ENCODE measurements at regions not wholly inside any gene's neighbourhood (a gene's known extent, or its start where the extent isn't known, plus 50 kb on each side); places are given as distances from the start of the nearest gene placed in this dataset.
"Not testable (repeated sequence)": the region's sequence is repeated elsewhere in the genome, so short reads cannot be mapped to it uniquely, and the experiment has no call there.

DNA sequence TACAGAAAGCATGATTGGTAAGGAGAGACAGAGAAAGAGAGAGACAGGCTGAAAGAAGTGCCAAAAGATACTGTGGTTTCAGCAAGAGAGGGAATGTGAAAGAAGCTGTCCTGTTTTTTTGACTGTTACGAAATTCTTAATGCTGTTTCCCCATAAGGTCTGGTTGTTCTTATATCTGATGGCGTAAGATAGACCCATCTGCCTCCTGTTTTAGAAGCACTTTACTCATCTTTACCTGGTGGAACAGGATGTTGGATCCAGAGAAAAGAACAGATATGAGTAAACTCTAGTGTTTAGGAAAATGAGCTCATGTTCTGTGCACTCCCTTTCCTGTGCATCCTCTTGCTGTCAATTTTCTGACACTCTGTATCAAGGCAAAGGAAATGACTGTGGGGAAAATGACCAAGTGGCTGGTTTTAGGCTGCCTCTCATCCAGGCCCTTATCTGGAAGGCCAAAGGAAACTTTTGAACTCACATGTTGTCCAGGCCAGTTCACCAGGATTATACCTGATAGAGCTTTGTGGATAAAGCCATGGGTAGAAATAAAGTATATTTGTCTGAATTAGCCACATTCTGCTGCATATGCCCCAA is 311.7 kb upstream of the HTR2C start:
- DNase-seq, result no peak

DNA sequence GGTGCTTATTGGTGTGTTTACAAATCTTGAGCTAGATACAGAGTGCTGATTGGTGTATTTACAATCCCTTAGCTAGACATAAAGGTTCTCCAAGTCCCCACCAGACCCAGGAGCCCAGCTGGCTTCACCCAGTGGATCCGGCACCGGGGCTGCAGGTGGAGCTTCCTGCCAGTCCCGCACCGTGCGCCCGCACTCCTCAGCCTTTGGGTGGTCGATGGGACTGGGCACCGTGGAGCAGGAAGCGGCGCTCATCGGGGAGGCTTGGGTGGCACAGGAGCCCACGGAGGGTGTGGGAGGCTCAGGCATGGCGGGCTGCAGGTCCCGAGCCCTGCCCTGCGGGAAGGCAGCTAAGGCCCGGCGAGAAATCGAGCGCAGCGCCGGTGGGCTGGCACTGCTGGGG is 313.5 kb upstream of the HTR2C start:
- DNase-seq, result not testable (repeated sequence)

DNA sequence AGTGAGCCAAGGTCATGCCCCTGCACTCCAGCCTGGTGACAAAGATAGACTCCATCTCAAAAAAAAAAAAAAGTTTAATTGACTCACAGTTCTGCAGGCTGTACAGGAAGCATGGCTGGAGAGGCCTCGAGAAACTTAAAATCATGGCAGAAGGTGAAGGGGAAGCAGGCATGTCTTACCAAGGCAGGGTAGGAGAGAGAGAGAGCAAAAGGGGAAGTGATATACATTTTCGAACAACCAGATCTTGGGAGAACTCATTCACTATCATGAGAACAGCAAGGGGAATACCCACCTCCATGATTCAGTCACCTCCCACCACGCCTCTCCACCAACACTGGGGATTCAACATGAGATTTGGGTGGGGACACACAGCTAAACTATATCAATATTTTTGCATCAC is 315.2 kb upstream of the HTR2C start:
- DNase-seq, result no peak

DNA sequence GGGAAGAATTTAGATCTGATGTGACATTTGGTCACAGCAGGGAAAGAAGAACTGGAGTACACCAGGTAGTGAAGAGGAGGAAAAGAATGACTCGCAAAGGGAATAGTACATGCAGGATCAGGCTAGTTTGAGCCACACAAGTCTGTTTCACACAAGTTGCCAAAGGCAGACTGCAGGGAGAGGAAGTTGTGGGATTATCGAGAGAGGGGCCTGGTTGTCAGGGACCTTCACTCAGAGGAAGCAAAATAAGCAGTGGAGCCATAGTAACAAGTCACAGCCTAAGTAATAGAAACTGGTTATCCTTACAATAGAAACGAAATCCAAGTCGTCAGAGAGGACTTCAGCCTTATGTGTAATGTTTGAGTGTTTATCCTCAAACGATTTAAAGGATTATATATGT is 316.7 kb upstream of the HTR2C start:
- no peak for DNase-seq

DNA sequence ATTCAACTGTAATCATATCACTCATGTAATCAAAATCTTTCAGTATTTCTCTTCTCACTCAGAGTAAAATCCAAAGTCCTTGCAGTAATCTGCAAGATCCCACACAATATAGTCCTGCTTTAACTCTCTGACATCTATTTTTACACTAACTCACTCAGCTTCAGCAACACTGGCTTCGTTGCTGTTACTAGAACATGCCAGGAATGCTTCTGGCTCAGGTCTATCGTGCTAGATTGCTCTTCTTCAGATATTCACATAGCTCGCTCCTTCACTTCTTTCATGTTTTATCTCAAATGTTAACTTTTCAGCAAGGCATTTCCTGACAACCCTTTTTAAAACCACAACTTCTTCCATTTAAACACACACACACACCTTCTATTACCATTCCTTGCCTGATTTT is 331.7 kb upstream of the HTR2C start:
- DNase-seq, result no peak

DNA sequence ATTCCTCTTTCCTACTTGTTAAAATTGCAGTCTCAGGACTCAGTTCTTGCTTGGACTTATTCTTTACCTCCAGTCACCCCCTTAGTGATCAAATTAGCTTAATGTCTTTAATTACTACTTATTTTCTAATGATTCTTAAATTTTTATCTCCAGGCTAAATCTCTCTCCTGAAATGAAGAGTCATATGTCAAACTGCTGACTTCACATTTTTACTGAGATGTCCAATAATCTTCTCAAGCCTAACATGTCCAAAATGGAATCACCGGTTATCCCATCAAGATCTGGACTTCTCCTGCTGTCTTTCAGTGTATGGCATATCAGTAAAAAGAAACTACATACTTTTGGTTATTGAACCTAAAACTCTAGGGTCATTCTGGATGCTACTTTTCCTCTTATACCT is 332.3 kb upstream of the HTR2C start:
- DNase-seq, result no peak

DNA sequence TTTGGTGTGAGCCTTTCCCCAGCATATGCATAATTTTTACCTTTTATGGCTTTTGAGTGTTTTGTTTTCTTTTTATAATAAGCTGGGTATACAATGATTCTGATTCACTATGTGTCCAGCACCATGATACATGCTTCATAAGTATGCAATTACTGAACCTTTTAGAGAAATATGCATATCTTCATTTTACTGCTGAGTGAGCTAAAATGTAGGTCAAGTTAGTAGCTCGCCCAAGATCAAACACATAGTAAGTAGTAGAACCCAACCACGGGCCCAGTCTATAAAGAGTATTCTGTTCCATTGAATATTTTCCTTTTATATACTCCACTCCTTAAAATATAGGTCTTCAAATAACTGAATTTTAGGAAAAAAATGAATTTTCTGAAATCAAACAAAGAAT is 362.4 kb upstream of the HTR2C start:
- DNase-seq, result no peak

DNA sequence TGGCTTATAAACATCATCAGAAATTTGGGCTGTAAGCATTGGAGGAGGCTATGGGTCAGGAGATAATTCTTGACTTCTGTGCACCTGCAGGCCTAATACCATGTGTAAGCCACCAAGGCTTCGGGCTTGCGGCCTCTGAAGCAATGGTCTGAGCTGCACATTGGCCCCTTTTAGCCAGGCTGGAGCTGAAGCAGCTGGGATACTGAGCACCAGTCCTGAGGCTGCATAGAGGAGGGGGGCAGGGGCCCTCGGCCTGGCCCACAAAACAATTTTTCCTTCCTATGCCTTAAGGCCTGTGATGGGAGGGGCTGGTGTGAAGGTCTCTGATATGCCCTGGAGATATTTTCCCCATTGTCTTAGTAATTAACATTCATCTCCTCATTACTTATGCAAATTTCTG is 373.0 kb upstream of the HTR2C start:
- no peak for DNase-seq

DNA sequence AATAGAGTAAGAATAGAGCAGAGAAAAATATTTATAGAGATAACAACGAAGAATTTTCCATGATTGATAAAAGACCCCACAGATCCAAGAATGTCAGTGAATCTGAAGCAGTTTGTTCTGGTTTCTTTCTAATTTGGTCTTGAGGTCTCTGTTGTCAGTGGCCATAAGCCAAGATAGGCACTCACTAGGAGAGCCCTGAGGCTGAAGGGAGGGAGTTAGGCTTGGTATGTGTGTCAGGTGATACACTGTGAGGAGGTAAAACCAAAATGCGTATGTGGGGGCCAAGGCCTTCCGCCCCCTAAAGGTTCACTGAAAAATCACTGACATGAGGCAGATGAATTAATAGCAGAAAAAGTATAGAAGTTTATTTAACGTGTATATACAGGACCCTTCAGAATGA is 382.3 kb upstream of the HTR2C start:
- no peak for DNase-seq

DNA sequence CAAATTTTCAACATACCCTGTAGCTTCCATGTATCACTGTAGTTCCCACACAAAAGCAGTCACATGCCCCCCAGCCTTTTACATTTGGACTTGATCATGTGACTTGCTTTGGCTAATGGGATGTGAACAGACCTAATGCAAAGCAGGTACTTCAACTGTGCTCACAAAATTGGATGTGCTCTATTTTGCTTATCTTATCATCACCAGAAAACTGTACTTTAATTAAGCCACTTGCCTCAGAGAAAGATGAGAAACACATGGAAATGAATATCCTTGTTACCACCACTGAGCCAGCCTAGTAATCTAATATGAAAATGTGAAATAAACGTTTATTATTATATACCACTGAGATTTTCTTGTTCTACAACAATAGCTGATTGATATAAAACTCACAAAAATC is 402.7 kb upstream of the HTR2C start:
- DNase-seq, result no peak

DNA sequence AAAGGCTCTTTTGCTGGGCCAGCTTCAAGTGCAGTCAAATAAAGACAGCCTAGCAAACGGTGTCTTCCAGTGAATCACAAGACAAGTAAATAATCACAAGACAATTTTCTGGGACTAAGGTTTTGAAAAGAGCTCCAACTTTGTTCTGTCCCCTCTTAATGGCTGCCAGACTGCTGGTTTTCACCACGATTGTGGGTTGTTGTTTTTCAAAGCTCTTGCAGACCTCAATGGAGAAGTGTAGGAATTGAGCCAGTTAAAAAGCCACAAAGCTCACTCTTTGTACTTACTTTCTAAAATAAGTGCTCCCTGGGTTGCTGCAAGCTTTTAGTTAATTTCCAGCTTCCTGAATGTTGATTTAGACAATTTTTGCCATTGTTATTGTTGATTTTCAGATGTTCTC is 405.8 kb upstream of the HTR2C start:
- DNase-seq, result no peak

DNA sequence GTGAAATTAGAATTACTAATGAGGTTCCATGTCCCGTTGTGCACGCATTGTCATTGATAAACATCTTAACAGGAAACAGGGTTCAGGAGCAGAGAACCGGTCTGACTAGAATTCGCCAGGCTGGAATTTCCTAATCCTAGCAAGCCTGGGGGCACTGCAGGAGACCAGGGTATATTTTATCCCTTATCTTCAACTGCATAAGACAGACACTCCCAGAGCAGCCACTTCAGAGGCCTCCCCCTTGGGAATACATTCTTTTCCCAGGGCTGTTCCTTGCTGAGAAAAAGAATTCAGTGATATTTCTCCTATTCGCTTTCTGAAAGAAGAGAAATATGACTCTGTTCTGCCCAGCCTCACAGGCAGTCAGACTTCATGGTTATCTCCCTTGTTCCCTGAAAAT is 416.6 kb upstream of the HTR2C start:
- not testable (repeated sequence) for DNase-seq

DNA sequence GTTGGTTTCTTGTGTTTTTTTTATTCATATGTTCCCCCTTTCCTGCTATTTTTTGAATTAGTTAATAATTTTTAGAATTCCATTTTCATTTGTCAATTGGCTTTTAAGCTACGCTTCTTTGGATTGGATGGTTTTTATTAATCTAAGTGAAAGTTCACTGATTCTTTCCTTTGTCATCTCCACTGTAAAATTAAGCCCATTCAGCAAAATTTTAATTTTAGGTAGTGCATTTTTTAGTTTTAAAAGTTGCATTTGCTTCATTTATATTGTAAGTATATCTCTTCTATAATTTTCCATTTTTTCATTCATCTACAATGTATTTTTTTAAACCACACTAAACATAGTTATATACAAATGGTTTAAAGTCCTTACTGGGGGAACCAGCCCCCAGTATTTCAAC is 417.3 kb upstream of the HTR2C start:
- DNase-seq, result no peak

DNA sequence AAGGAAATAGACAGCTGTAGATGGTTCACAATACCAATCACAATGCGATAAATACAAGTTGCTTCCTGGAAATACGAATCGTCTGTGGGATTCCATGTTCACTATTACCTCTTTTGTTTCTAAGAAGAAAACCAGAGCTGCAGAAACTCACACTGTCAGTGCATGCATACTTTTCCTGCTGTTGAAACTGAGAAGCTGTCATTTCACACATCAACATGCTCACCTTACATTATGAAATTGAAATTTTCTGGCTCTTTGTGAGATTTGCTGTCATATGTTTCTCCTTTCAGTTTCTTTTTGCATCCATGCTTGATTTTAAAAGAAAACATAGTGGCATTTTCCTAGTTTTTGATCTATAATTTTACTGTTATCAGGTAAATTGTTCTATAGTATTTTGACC is 418.3 kb upstream of the HTR2C start:
- DNase-seq, result no peak

DNA sequence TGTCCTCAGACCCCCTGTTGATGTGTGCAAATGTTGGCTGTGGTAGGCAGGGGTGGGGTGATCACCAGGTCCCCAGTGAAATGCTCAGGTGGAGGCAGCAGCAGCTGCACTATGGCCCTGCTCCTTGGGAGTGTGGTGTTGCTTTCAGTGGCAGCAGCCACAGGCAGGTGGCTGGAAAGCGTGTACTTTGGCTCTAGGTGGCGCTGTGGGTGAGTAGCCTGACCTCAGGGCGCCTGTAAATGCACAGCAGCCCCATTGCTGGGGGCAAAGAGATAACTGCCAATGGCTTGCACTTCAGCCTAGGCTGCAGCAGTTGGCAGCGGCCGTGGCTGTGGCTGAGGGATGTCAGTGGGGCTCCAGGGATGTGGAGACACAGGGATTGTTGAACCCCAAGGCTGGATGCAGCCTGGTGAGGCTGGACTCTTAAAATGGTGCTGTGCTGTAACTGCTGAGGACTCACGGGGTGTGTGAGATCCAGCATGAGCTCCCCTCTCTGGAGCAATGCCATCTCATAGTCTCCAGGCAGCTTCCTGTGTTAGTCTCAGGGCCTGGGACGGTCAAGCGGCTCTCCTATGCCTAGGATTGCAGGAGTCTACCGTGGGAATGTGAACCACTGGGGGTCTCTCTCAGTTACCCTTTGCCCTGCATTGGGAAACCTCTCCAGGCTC is 421.7 kb upstream of the HTR2C start:
- DNase-seq, result no peak

DNA sequence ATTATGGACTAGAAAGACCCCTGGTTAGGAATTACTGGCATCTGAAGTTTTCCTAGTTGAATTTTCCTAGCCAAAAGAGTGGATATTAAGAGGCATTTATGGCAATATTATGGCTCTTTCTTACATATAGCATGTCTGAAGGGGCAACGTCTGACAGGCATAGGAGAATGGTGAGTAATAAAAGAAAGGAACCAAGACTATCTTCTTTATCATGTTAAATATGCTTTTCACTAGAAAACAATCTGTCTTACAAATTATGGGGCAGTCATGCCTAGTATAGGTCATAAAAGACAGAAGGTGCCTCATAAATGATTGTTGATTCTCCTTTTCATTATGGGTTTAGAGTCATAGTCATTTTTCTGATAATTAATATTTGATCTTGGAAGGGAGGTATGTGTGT is 431.1 kb upstream of the HTR2C start:
- no peak for DNase-seq

DNA sequence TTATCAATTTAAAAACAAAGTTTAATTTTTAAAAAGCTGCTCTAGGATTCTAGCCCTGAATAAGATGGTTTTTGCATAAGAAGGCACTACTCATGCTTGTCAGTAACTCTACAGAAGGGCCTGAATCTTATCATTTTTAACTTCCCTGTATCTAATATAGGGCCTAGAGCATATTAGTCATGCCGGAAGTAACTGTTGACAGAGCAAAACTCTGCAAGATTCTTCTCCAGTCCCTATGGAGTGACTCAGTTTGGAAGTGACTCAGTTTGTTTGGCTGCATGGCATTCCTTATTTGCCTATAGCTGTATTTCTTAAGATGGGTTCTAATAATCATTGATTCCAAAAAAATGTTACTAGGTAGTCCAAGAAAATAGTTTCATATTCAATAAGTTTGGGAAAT is 431.8 kb upstream of the HTR2C start:
- no peak for DNase-seq

DNA sequence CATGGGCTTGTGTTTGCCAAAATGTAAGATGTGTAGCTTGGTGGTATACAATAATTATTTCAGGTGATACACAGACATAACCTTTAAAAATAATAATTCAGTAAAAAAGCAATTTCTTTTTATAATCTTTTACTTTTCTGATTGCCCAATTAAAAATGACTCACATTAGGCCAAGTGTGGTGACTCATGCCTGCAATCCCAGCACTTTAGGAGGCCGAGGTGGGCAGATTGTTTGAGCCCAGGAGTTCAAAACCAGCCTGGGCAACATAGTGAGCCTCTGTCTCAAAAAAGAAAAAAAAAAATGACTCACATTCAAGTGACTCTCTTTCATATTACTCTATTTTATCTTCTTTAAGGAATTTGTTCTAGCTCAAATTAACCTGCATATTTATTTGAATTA is 449.4 kb upstream of the HTR2C start:
- DNase-seq, result no peak

DNA sequence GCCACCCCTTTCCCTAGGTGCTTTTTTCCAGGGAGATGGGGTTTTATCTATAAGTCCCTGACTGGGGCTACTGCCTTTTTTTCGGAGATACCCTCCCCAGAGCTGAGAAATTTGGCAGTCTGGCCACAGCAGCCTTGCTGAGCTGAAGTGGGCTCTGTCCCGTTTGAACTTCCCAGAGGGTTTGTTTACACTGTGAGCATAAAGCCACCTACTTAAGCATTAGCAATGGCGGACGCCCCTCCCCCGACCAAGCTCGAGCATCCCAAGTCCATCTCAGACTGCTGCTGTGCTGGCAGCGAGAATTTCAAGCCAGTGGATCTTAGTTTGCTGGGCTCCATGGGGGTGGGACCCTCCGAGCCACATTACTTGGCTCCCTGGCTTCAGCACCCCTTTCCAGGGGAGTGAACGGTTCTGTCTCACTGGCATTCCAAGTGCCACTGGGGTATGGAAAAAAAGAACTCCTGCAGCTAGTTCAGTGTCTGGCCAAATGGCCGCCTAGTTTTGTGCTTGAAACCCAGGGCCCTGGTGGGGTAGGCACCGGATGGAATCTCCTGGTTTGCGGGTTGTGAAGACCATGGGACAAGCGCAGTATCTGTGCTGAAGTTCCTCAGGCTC is 456.4 kb upstream of the HTR2C start:
- DNase-seq, result no peak

DNA sequence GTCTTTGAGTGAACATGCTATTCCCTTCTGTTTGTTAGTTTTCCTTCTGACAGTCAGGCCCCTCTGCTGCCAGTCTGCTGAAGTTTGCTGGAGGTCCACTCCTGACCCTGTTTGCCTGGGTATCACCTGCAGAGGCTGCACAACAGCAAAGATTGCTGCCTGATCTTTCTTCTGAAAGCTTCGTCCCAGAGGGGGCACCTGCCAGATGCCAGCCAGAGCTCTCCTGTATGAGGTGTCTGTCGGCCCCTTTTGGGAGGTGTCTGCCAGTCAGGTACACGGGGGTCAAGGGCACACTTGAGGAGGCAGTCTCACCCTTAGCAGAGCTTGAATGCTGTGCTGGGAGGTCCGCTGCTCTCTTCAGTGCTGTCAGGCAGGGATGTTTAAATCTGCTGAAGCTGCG is 456.9 kb upstream of the HTR2C start:
- no peak for DNase-seq

DNA sequence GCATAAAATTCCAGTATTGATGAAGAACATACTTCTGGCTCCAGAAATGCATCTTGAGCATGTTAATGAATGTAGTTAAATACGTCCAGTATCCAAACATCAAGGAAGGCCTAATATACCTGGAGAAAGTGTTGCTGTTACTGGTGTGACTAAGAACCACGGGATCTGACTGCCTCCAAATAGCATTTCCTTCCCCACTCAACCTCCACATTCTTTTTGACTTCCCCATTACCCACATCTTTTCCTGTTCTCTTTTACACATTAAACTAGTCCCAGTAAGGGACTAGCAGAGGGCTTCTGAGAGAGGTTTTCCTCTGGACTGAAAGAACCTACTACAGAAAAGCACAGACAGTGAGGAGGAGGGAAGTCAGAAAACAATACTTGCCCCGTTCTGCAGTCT is 482.8 kb upstream of the HTR2C start:
- no peak for DNase-seq

DNA sequence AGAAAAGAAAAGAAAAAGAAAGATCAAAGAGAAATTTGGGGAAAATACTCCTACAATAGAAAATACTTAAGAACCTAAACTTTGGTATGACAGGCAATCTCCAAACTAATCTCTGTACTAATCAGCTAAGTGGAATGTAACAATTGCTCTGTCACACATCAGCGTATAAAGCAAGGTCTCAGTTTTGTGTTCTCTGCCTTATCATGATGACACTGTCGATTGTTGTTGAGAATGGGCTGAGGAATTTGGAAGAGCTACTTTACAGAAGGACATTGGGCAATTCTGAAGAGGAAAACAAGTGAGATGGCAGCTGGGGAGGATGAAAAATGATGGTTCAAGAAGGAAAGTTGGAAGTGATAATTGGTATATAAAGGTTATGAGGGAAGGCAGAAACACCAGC is 486.0 kb upstream of the HTR2C start:
- DNase-seq, result no peak

DNA sequence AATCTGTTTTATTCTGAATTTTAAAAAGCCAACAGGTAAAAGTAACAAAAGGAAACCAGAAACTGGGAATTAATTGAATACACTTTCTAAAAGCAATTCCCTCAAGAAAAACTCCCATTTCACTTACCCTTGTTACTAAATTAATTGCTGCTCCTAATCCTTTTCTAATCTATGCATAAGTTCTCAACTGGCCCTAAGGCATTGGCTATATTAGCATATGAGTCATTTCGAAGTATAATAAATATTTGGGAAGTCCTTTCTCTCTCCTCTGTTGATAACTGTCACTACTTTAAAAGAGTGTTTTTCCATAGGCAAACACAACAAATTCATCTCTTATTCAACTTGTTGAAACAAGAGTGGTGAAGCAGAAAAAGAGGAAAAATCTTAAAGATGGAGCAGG is 486.5 kb upstream of the HTR2C start:
- no peak for DNase-seq

DNA sequence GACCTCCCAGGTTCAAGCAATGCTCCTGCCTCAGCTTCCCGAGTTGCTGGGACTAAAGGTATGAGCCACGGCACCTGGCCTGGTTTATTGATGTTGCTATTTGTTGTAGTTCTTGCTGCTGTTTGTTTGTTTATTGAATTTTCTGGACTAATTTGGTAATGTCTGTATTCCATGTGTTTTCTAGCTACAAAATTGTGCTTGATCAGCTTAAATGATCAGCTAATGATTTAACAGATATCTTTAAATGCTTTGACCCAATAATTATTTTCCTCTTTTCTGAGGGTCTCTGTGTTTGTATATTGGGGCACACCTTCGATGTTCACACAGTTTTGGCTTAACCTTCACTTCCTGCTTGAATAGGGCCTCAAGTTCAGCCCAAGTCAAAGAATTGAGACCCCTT is 488.1 kb upstream of the HTR2C start:
- no peak for DNase-seq

DNA sequence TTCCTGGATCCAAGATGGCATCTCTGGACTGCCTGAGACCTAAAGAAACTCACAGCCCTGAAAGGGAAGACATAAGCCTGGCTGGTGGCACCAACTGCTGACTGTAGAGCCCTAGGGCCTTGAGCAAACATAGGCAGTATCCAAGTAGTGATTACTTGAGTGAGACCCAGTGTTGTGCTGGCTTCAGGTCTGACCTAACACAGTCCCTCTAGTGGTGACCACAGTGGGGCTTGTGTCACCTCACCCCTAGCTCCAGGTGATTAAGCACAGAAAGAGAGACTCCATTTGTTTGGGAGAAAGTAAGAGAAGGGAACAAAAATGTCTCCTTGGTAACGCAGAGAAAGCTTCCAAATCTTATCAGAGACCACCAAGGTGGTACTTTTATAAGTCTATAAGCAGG is 496.3 kb upstream of the HTR2C start:
- no peak for DNase-seq

Data from retina (tissue), 1 donor.